Retinal pigment epithelial cell (primary cell): ENCODE measurements at regions not wholly inside any gene's neighbourhood (a gene's known extent, or its start where the extent isn't known, plus 50 kb on each side); places are given as distances from the start of the nearest gene placed in this dataset.
"Not testable (repeated sequence)": the region's sequence is repeated elsewhere in the genome, so short reads cannot be mapped to it uniquely, and the experiment has no call there.

Source experiments
- DNase-seq: peaks from one replicate; pipeline ENCODE4 v3.0.0-alpha.2; 2010; ENCODE audit warnings: low read depth
- H3K4me3 ChIP-seq: 2 replicates; pipeline ENCODE4 v1.5.1; 2011; ENCODE audit warnings: mild to moderate bottlenecking, low read length, control low read depth, moderate library complexity
- CTCF ChIP-seq: conservative IDR thresholded peaks from 2 replicates; pipeline ENCODE4 v1.5.1; 2011; ENCODE audit warnings: low read depth, low read length, control low read depth, inconsistent platforms

- no peak overlapping the region for H3K4me3 ChIP-seq
- no peak for DNase-seq
- no peak for TF ChIP-seq CTCF
Measured at GRCh38 chr10:35824704-35825103, 182.6 kb upstream of the FZD8 start.

- peak; percentile 65 for DNase-seq
- TF ChIP-seq CTCF, result peak; percentile 53
- H3K4me3 ChIP-seq, result no peak overlapping the region
Measured at GRCh38 chr10:35822316-35822715, 180.2 kb upstream of the FZD8 start.

- peak; percentile 59 for DNase-seq
- H3K4me3 ChIP-seq, result no peak overlapping the region
- TF ChIP-seq CTCF, result no peak
Measured at GRCh38 chr10:35821339-35821911, 179.3 kb upstream of the FZD8 start.

GRCh38 chr10:35819736-35820135 is 177.6 kb upstream of the FZD8 start:
- DNase-seq, result no peak
- no peak overlapping the region for H3K4me3 ChIP-seq
- TF ChIP-seq CTCF, result no peak

GRCh38 chr10:35819011-35819410 is 176.9 kb upstream of the FZD8 start:
- no peak overlapping the region for H3K4me3 ChIP-seq
- TF ChIP-seq CTCF, result no peak
- no peak for DNase-seq

- H3K4me3 ChIP-seq, DNase-seq: not testable (repeated sequence)
Measured at GRCh38 chr10:35817109-35817508, 175.0 kb upstream of the FZD8 start.

- TF ChIP-seq CTCF, result no peak
- no peak overlapping the region for H3K4me3 ChIP-seq
- no peak for DNase-seq
Measured at GRCh38 chr10:35813219-35813618, 171.1 kb upstream of the FZD8 start.

GRCh38 chr10:35808344-35808743 is 166.2 kb upstream of the FZD8 start:
- DNase-seq, result no peak
- H3K4me3 ChIP-seq, result no peak overlapping the region
- TF ChIP-seq CTCF, result no peak
